Left renal cortex interstitium (tissue), 4 donors: ENCODE measurements at regions not wholly inside any gene's neighbourhood (a gene's known extent, or its start where the extent isn't known, plus 50 kb on each side); places are given as distances from the start of the nearest gene placed in this dataset.
"Not testable (repeated sequence)": the region's sequence is repeated elsewhere in the genome, so short reads cannot be mapped to it uniquely, and the experiment has no call there.

Experiments used
- DNase-seq, 4 donors: peaks; one replicate each; pipeline ENCODE4 v3.0.0-alpha.2; 2013; ENCODE audit warnings: low read depth in 4 of 4, low spot score in 2 of 4, missing footprints in 1 of 4

GRCh38 chr11:80280737-80281136 is 839.9 kb upstream of the TENM4 start:
- DNase-seq = no peak

GRCh38 chr11:80261776-80262175 is 820.9 kb upstream of the TENM4 start:
- DNase-seq = no peak

GRCh38 chr11:80257319-80258015 is 816.6 kb upstream of the TENM4 start:
- DNase-seq = not testable (repeated sequence)

GRCh38 chr11:80255021-80255420 is 814.2 kb upstream of the TENM4 start:
- DNase-seq = no peak

- DNase-seq = no peak
Measured at GRCh38 chr11:80241766-80242165, 800.9 kb upstream of the TENM4 start.

GRCh38 chr11:80240245-80240644 is 799.4 kb upstream of the TENM4 start:
- DNase-seq = no peak

GRCh38 chr11:80239217-80239616 is 798.4 kb upstream of the TENM4 start:
- DNase-seq = no peak

- no peak for DNase-seq
Measured at GRCh38 chr11:80227915-80228314, 787.1 kb upstream of the TENM4 start.

GRCh38 chr11:80214413-80214812 is 773.6 kb upstream of the TENM4 start:
- DNase-seq = no peak

GRCh38 chr11:80211673-80212072 is 770.8 kb upstream of the TENM4 start:
- DNase-seq = no peak

GRCh38 chr11:80204021-80204420 is 763.2 kb upstream of the TENM4 start:
- DNase-seq = no peak

- DNase-seq = no peak
Measured at GRCh38 chr11:80196932-80197554, 756.2 kb upstream of the TENM4 start.

GRCh38 chr11:80196041-80196440 is 755.2 kb upstream of the TENM4 start:
- DNase-seq = no peak

- DNase-seq = no peak
Measured at GRCh38 chr11:80194625-80195024, 753.8 kb upstream of the TENM4 start.

- no peak for DNase-seq
Measured at GRCh38 chr11:80194016-80194415, 753.2 kb upstream of the TENM4 start.

GRCh38 chr11:80188076-80188627 is 747.3 kb upstream of the TENM4 start:
- no peak for DNase-seq

- DNase-seq = no peak
Measured at GRCh38 chr11:80186692-80187091, 745.9 kb upstream of the TENM4 start.

GRCh38 chr11:80182901-80183300 is 742.1 kb upstream of the TENM4 start:
- no peak for DNase-seq

GRCh38 chr11:80173371-80174136 is 732.7 kb upstream of the TENM4 start:
- DNase-seq = no peak

GRCh38 chr11:80168796-80169195 is 728.0 kb upstream of the TENM4 start:
- no peak for DNase-seq

- DNase-seq = no peak
Measured at GRCh38 chr11:80167766-80168165, 726.9 kb upstream of the TENM4 start.
